Neural cell (in vitro differentiated cells): ENCODE measurements at regions not wholly inside any gene's neighbourhood (a gene's known extent, or its start where the extent isn't known, plus 50 kb on each side); places are given as distances from the start of the nearest gene placed in this dataset.
"Not testable (repeated sequence)": the region's sequence is repeated elsewhere in the genome, so short reads cannot be mapped to it uniquely, and the experiment has no call there.

ENCODE experiments used
- H2AFZ ChIP-seq: fragments of 200-600, 300-800 bp; sonication (generic), shearing (Covaris generic); 2 replicates; pipeline ENCODE4 v1.6.0; 2014; ENCODE audit warnings: low read depth, mild to moderate bottlenecking, antibody characterized with exemption, low read length, moderate library complexity
- H3F3A ChIP-seq: fragments of 200-600 bp; shearing (Covaris generic); 2 replicates; pipeline ENCODE4 v1.6.1; 2016; ENCODE audit warnings: mild to moderate bottlenecking, moderate library complexity, mixed read lengths, antibody characterized with exemption, low read length; ENCODE audit not compliant: insufficient read depth, poor library complexity, severe bottlenecking
- H3K27ac ChIP-seq: fragments of 200-600, 300-800 bp; sonication (generic), shearing (Covaris generic); 2 replicates; pipeline ENCODE4 v1.5.1; 2014; ENCODE audit warnings: mild to moderate bottlenecking, low read length, moderate library complexity
- H3K27me3 ChIP-seq: fragments of 300-800, 200-600 bp; sonication (generic), shearing (Covaris generic); 2 replicates; pipeline ENCODE4 v1.6.0; 2014; ENCODE audit warnings: mild to moderate bottlenecking, low read depth, low read length, moderate library complexity; ENCODE audit not compliant: insufficient read depth
- H3K36me3 ChIP-seq: fragments of 300-800, 200-600 bp; sonication (generic), shearing (Covaris generic); 2 replicates; pipeline ENCODE4 v1.5.1; 2014; ENCODE audit warnings: mild to moderate bottlenecking, antibody characterized with exemption, low read length, moderate library complexity; ENCODE audit not compliant: insufficient read depth
- H3K4me2 ChIP-seq: fragments of 300-800, 200-600 bp; sonication (generic), shearing (Covaris generic); 2 replicates; pipeline ENCODE4 v1.6.0; 2014; ENCODE audit warnings: mild to moderate bottlenecking, low read length
- H3K4me3 ChIP-seq: fragments of 300-800, 200-600 bp; sonication (generic), shearing (Covaris generic); 2 replicates; pipeline ENCODE4 v1.5.1; 2014; ENCODE audit warnings: mild to moderate bottlenecking, low read length, moderate library complexity
- H3K79me2 ChIP-seq: fragments of 200-600 bp; shearing (Covaris generic); replicated peaks from 2 replicates; pipeline ENCODE4 v1.6.0; 2014; ENCODE audit warnings: mild to moderate bottlenecking, low read length, moderate library complexity; ENCODE audit not compliant: insufficient read depth
- H3K9ac ChIP-seq: fragments of 300-800, 200-600 bp; sonication (generic), shearing (Covaris generic); 2 replicates; pipeline ENCODE4 v1.6.1; 2016; ENCODE audit warnings: mild to moderate bottlenecking, low read length, mixed read lengths
- H3K9me2 ChIP-seq: fragments of 200-600 bp; shearing (Covaris generic); 2 replicates; pipeline ENCODE4 v1.6.1; 2016; ENCODE audit warnings: mild to moderate bottlenecking, low read length, mixed read lengths; ENCODE audit not compliant: insufficient read depth
- H3K9me3 ChIP-seq: fragments of 200-600, 300-800 bp; sonication (generic), shearing (Covaris generic); 2 replicates; pipeline ENCODE4 v1.6.1; 2016; ENCODE audit warnings: mild to moderate bottlenecking, mixed run types, low read length, moderate library complexity, mixed read lengths
- H4K20me1 ChIP-seq: fragments of 200-600 bp; shearing (Covaris generic); 2 replicates; pipeline ENCODE4 v1.6.1; 2016; ENCODE audit warnings: mild to moderate bottlenecking, mixed run types; ENCODE audit not compliant: insufficient read depth
- EP300 ChIP-seq: fragments of 450-650 bp; conservative IDR thresholded peaks from 2 replicates; pipeline ENCODE4 v1.6.1; 2014; ENCODE audit warnings: antibody characterized with exemption, mild to moderate bottlenecking, moderate library complexity; ENCODE audit not compliant: poor library complexity, severe bottlenecking
- EZH2 ChIP-seq: fragments of 200-600, 300-800 bp; shearing (Covaris generic), sonication (generic); IDR thresholded peaks from 2 replicates; pipeline ENCODE4 v1.6.1; 2014; ENCODE audit warnings: antibody characterized with exemption, low read length, borderline replicate concordance, mild to moderate bottlenecking; ENCODE audit not compliant: insufficient read depth, poor library complexity, severe bottlenecking
- MXI1 ChIP-seq: fragments of 450-650 bp; conservative IDR thresholded peaks from 2 replicates; pipeline ENCODE4 v1.6.1; 2014; ENCODE audit warnings: antibody characterized with exemption, mild to moderate bottlenecking; ENCODE audit not compliant: poor library complexity, severe bottlenecking
- POLR2AphosphoS5 ChIP-seq: IDR thresholded peaks from 2 replicates; pipeline ENCODE4 v1.6.1; 2012
- RAD21 ChIP-seq: fragments of 450-650 bp; conservative IDR thresholded peaks from 2 replicates; pipeline ENCODE4 v1.6.1; 2014; ENCODE audit warnings: antibody characterized with exemption, mild to moderate bottlenecking, moderate library complexity
- SMC3 ChIP-seq: fragments of 450-650 bp; conservative IDR thresholded peaks from 2 replicates; pipeline ENCODE4 v1.6.1; 2014; ENCODE audit warnings: antibody characterized with exemption, mild to moderate bottlenecking, moderate library complexity; ENCODE audit not compliant: poor library complexity
- TAF1 ChIP-seq: IDR thresholded peaks from 2 replicates; pipeline ENCODE4 v1.6.1; 2012; ENCODE audit warnings: low read depth
- TF ChIP-seq, protein P1 (sequence below): fragments of 450-650 bp; IDR thresholded peaks from 2 replicates; pipeline ENCODE4 v1.5.1; 2014; ENCODE audit warnings: antibody characterized with exemption, mild to moderate bottlenecking, moderate library complexity; ENCODE audit not compliant: poor library complexity, severe bottlenecking
- TF ChIP-seq, protein P2 (sequence below): IDR thresholded peaks from 2 replicates; pipeline ENCODE4 v1.6.1; 2012; ENCODE audit warnings: borderline replicate concordance

DNA sequence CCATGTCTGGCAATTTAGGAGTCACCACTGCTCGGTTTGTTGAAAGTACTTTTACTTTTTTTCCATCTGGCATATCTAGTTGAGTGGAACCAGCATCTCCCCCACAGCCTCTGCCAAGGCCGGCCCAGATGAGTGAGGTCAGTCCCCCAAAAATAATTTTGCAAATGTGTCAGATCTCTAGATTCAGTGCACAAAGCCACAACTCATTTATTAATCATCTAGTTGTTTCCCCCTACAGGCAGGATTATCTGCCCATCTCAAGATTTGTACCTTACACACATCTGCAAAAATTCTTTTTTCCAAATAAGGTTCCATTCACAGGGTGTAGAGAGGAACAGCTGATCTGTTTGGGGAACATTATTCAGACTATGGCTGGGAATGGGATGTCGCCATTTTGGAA is 174.0 kb upstream of the MXRA5 start:
- Histone ChIP-seq H3K4me2 (no peak overlapping the region), H3K9me3 (no peaks in the 10 kb centered on the region), H3K36me3 (no peaks in the 10 kb centered on the region), H3K79me2 (no peaks in the 10 kb centered on the region), H3K4me3 (no peak overlapping the region), H2AFZ (no peak overlapping the region), H3K9ac (no peak overlapping the region), H3K27me3 (no peaks in the 10 kb centered on the region), H4K20me1 (no peaks in the 10 kb centered on the region), H3F3A (no peaks in the 10 kb centered on the region), H3K27ac (no peak overlapping the region), H3K9me2 (no peaks in the 10 kb centered on the region)
- TF ChIP-seq EP300 (no peak), SMC3 (no peak), POLR2AphosphoS5 (no peak), RAD21 (no peak), MXI1 (no peak), TAF1 (no peak), EZH2 (no peak)
- TF ChIP-seq, protein P1, sequence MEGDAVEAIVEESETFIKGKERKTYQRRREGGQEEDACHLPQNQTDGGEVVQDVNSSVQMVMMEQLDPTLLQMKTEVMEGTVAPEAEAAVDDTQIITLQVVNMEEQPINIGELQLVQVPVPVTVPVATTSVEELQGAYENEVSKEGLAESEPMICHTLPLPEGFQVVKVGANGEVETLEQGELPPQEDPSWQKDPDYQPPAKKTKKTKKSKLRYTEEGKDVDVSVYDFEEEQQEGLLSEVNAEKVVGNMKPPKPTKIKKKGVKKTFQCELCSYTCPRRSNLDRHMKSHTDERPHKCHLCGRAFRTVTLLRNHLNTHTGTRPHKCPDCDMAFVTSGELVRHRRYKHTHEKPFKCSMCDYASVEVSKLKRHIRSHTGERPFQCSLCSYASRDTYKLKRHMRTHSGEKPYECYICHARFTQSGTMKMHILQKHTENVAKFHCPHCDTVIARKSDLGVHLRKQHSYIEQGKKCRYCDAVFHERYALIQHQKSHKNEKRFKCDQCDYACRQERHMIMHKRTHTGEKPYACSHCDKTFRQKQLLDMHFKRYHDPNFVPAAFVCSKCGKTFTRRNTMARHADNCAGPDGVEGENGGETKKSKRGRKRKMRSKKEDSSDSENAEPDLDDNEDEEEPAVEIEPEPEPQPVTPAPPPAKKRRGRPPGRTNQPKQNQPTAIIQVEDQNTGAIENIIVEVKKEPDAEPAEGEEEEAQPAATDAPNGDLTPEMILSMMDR = no peak
- TF ChIP-seq, protein P2, sequence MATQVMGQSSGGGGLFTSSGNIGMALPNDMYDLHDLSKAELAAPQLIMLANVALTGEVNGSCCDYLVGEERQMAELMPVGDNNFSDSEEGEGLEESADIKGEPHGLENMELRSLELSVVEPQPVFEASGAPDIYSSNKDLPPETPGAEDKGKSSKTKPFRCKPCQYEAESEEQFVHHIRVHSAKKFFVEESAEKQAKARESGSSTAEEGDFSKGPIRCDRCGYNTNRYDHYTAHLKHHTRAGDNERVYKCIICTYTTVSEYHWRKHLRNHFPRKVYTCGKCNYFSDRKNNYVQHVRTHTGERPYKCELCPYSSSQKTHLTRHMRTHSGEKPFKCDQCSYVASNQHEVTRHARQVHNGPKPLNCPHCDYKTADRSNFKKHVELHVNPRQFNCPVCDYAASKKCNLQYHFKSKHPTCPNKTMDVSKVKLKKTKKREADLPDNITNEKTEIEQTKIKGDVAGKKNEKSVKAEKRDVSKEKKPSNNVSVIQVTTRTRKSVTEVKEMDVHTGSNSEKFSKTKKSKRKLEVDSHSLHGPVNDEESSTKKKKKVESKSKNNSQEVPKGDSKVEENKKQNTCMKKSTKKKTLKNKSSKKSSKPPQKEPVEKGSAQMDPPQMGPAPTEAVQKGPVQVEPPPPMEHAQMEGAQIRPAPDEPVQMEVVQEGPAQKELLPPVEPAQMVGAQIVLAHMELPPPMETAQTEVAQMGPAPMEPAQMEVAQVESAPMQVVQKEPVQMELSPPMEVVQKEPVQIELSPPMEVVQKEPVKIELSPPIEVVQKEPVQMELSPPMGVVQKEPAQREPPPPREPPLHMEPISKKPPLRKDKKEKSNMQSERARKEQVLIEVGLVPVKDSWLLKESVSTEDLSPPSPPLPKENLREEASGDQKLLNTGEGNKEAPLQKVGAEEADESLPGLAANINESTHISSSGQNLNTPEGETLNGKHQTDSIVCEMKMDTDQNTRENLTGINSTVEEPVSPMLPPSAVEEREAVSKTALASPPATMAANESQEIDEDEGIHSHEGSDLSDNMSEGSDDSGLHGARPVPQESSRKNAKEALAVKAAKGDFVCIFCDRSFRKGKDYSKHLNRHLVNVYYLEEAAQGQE = no peak

DNA sequence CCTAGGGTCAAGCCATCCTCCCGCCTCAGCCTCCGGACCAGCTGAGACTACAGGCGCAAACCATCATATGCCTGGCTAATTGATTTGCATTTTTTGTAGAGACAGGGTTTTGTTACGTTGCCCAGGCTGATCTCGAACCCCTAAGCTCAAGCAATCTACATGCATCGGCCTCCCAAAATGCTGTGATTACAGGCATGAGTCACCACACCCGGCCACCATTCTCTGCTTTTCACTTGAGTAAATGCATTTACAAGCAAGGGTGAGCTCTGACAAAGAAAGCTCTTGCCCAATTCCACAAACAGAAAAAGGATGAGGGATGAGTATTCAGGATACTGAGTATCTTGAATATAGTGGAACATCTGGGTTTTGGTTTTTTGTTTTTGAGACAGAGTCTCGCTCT is 172.9 kb upstream of the MXRA5 start:
- not testable (repeated sequence) for H3K9me3 ChIP-seq, H3K4me2 ChIP-seq, H3K27ac ChIP-seq, H3K9me2 ChIP-seq, H3K79me2 ChIP-seq, H2AFZ ChIP-seq, H3K27me3 ChIP-seq, H4K20me1 ChIP-seq, H3K36me3 ChIP-seq, H3F3A ChIP-seq, H3K4me3 ChIP-seq, H3K9ac ChIP-seq

DNA sequence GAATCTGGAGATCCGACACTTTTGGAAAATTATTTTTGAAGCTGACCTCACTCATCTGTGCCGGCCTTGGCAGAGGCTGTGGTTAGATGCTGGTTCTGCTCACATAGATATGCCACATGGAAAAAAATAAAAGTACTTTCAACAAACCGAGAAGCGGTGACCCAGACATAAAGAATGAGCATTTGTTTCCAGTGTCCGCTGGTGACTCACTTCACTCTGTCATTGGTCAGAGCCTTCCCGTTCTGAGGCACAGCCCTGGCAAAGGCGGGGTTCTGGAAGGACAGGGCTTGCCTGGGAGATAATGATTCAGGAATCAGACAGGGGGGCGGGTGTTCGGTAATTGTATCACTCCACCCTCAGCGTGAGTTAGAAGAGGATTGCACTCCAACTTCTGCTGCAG is 172.4 kb upstream of the MXRA5 start:
- Histone ChIP-seq H3K27me3 (no peaks in the 10 kb centered on the region), H4K20me1 (no peaks in the 10 kb centered on the region), H3K9me2 (no peaks in the 10 kb centered on the region), H3F3A (no peaks in the 10 kb centered on the region), H3K4me2 (no peak overlapping the region), H3K27ac (no peak overlapping the region), H3K4me3 (no peak overlapping the region), H3K79me2 (no peaks in the 10 kb centered on the region), H3K36me3 (no peaks in the 10 kb centered on the region), H2AFZ (no peak overlapping the region), H3K9me3 (no peaks in the 10 kb centered on the region), H3K9ac (no peak overlapping the region)
- TF ChIP-seq RAD21 (no peak), POLR2AphosphoS5 (no peak)
